HL-60 (cell line): ENCODE measurements at regions not wholly inside any gene's neighbourhood (a gene's known extent, or its start where the extent isn't known, plus 50 kb on each side); places are given as distances from the start of the nearest gene placed in this dataset.
"Not testable (repeated sequence)": the region's sequence is repeated elsewhere in the genome, so short reads cannot be mapped to it uniquely, and the experiment has no call there.

Experiments
- DNase-seq, 2 experiments: peaks; one replicate each; pipeline ENCODE4 v3.0.0-alpha.2; 2010 to 2020; ENCODE audit warnings: low read depth in 1 of 2, low spot score in 1 of 2
- H3K27ac ChIP-seq: fragments of 250-450 bp; sonication (Bioruptor Pico); replicated peaks from 2 replicates; pipeline ENCODE4 v1.5.1; 2020; ENCODE audit warnings: mild to moderate bottlenecking, moderate library complexity
- H3K27me3 ChIP-seq: fragments of 250-450 bp; sonication (Bioruptor Pico); 2 replicates; pipeline ENCODE4 v1.5.1; 2021; ENCODE audit warnings: mild to moderate bottlenecking, moderate library complexity; ENCODE audit not compliant: insufficient read depth, poor library complexity, severe bottlenecking
- H3K4me3 ChIP-seq: replicated peaks from 2 replicates; pipeline ENCODE4 v1.5.1; 2011; ENCODE audit warnings: mild to moderate bottlenecking, control low read depth, low read length; ENCODE audit not compliant: insufficient read depth
- CTCF ChIP-seq: IDR thresholded peaks from one replicate; pipeline ENCODE4 v1.5.1; 2011; ENCODE audit warnings: low read length, control low read depth, inconsistent platforms; ENCODE audit not compliant: insufficient read depth
- GABPA ChIP-seq: IDR thresholded peaks from 2 replicates; pipeline ENCODE4 v1.6.1; 2012; ENCODE audit warnings: low read depth
- POLR2AphosphoS5 ChIP-seq: IDR thresholded peaks from 2 replicates; pipeline ENCODE4 v1.6.1; 2012; ENCODE audit warnings: low read depth
- REST ChIP-seq: IDR thresholded peaks from 2 replicates; pipeline ENCODE4 v1.6.1; 2012; ENCODE audit warnings: low read depth; ENCODE audit not compliant: insufficient replicate concordance
- SPI1 ChIP-seq: IDR thresholded peaks from 2 replicates; pipeline ENCODE4 v1.6.1; 2012; ENCODE audit warnings: low read depth, mild to moderate bottlenecking, borderline replicate concordance

GRCh38 chrX:128436397-128437103, 384.3 kb upstream of the ACTRT1 start:
- no peaks in the 10 kb centered on the region for H3K27me3 ChIP-seq
- no peak overlapping the region for H3K4me3 ChIP-seq
- no peak overlapping the region for H3K27ac ChIP-seq
- no peak for TF ChIP-seq POLR2AphosphoS5
- DNase-seq: no peak

- Histone ChIP-seq H3K4me3 (no peak overlapping the region), H3K27me3 (no peaks in the 10 kb centered on the region), H3K27ac (no peak overlapping the region)
- DNase-seq: no peak
- TF ChIP-seq SPI1 (no peak), POLR2AphosphoS5 (no peak), REST (no peak), CTCF (no peak), GABPA (no peak)
Measured at GRCh38 chrX:128425546-128425945, 373.3 kb upstream of the ACTRT1 start.

GRCh38 chrX:128408842-128409241, 356.6 kb upstream of the ACTRT1 start:
- no peak overlapping the region for H3K27ac ChIP-seq
- no peak for TF ChIP-seq GABPA
- TF ChIP-seq SPI1: no peak
- no peak for TF ChIP-seq POLR2AphosphoS5
- no peak for TF ChIP-seq CTCF
- no peak for TF ChIP-seq REST
- H3K27me3 ChIP-seq: no peaks in the 10 kb centered on the region
- DNase-seq: no peak
- no peak overlapping the region for H3K4me3 ChIP-seq

- TF ChIP-seq REST (no peak), POLR2AphosphoS5 (no peak), SPI1 (no peak), GABPA (no peak), CTCF (no peak)
- Histone ChIP-seq H3K27me3 (no peaks in the 10 kb centered on the region), H3K4me3 (no peak overlapping the region), H3K27ac (no peak overlapping the region)
- DNase-seq: no peak
Measured at GRCh38 chrX:128396601-128397000, 344.4 kb upstream of the ACTRT1 start.

GRCh38 chrX:128383846-128384245, 331.6 kb upstream of the ACTRT1 start:
- not testable (repeated sequence) for H3K27ac ChIP-seq, H3K4me3 ChIP-seq, H3K27me3 ChIP-seq, DNase-seq
